GM12878 (cell line): ENCODE measurements at regions not wholly inside any gene's neighbourhood (a gene's known extent, or its start where the extent isn't known, plus 50 kb on each side); places are given as distances from the start of the nearest gene placed in this dataset.

Experiments
- ATAC-seq: fragments of 200-7000 bp; cut with Tn5 transposase; 3 replicates; pipeline ENCODE4 v1.9.1; 2020; ENCODE audit warnings: mild to moderate bottlenecking, moderate library complexity
- BruUV-seq: library from RNA; stranded (reverse); fragments of 400-500 nt; replicated peaks from 2 replicates; lab custom pipeline; 2021; lab: Mats Ljungman, UMichigan
- CTCF ChIA-PET: fragments of 300-600 bp; sonication (Branson Sonifier 250); formaldehyde crosslinking; extraction: SDS; loops from one replicate; lab custom pipeline; 2021; ENCODE audit warnings: inconsistent platforms; lab: Yijun Ruan, JAX
- POLR2A ChIA-PET: fragments of 350-600 bp; formaldehyde crosslinking; extraction: SDS; loops from one replicate; lab custom pipeline; 2021; ENCODE audit warnings: inconsistent platforms; lab: Charles Lee
- RAD21 ChIA-PET: fragments of 300-600 bp; sonication (Branson Sonifier 250); formaldehyde crosslinking; loops from one replicate; lab custom pipeline; 2023; ENCODE audit warnings: antibody characterized with exemption; ENCODE audit not compliant: unreplicated experiment; lab: Charles Lee
- SMC1A ChIA-PET: fragments of 300-600 bp; sonication (Branson Sonifier 250); formaldehyde crosslinking; loops from one replicate; lab custom pipeline; 2023; ENCODE audit not compliant: unreplicated experiment, uncharacterized antibody; lab: Charles Lee
- DNase-seq: peaks from one replicate; pipeline ENCODE4 v3.0.0-alpha.2; 2011; ENCODE audit warnings: low read depth, low spot score
- FAIRE-seq: peaks from 3 replicates; lab custom pipeline; 2011; peaks lifted over from hg19 to GRCh38; lab: Jason Lieb, UNC
- H2AFZ ChIP-seq: 2 replicates; pipeline ENCODE4 v1.6.0; 2011; ENCODE audit warnings: low read depth, low read length, control low read depth; ENCODE audit not compliant: control insufficient read depth
- H3K27ac ChIP-seq: 2 replicates; pipeline ENCODE4 v1.5.1; 2011; ENCODE audit warnings: control low read depth; ENCODE audit not compliant: control insufficient read depth, insufficient read depth
- H3K27me3 ChIP-seq, 2 experiments: replicated peaks in 1 of 2; 2 replicates each; pipeline versions ENCODE4 v1.6.0 to v1.6.1; 2011; ENCODE audit warnings: low read length in 1 of 2; ENCODE audit not compliant: control insufficient read depth in 2 of 2, insufficient read depth in 2 of 2
- H3K36me3 ChIP-seq, 2 experiments: 2 replicates each; pipeline ENCODE4 v1.5.1; 2011; ENCODE audit warnings: low read length in 1 of 2; ENCODE audit not compliant: control insufficient read depth in 2 of 2, insufficient read depth in 2 of 2
- H3K4me1 ChIP-seq: 2 replicates; pipeline ENCODE4 v1.6.1; 2011; ENCODE audit warnings: mild to moderate bottlenecking, low read length, moderate library complexity, mixed read lengths; ENCODE audit not compliant: control insufficient read depth, insufficient read depth
- H3K4me2 ChIP-seq: 2 replicates; pipeline ENCODE4 v1.6.0; 2011; ENCODE audit warnings: control low read depth; ENCODE audit not compliant: control insufficient read depth, insufficient read depth
- H3K4me3 ChIP-seq: fragments of 200-600 bp; sonication (generic); 2 replicates; pipeline ENCODE4 v1.5.1; 2016
- H3K79me2 ChIP-seq: 2 replicates; pipeline ENCODE4 v1.6.0; 2011; ENCODE audit warnings: low read length; ENCODE audit not compliant: control insufficient read depth, insufficient read depth
- H3K9ac ChIP-seq: 2 replicates; pipeline ENCODE4 v1.8.0; 2011; ENCODE audit warnings: low read length, control low read depth, mixed read lengths; ENCODE audit not compliant: control insufficient read depth, insufficient read depth
- H3K9me3 ChIP-seq: replicated peaks from 3 replicates; pipeline ENCODE4 v1.5.1; 2011; ENCODE audit warnings: mild to moderate bottlenecking, low read length; ENCODE audit not compliant: control insufficient read depth, insufficient read depth
- H4K20me1 ChIP-seq: 2 replicates; pipeline ENCODE4 v1.6.0; 2011; ENCODE audit not compliant: control insufficient read depth, insufficient read depth
- CHD4 ChIP-seq: fragments of 200-600 bp; sonication (generic); IDR thresholded peaks from 2 replicates; pipeline ENCODE4 v1.6.1; 2016; ENCODE audit warnings: mild to moderate bottlenecking
- CREM ChIP-seq: IDR thresholded peaks from 2 replicates; pipeline ENCODE4 v1.6.1; 2014; ENCODE audit warnings: antibody characterized with exemption, low read depth
- FOXK2 ChIP-seq: fragments of 450-650 bp; IDR thresholded peaks from 2 replicates; pipeline ENCODE4 v1.6.1; 2017; ENCODE audit warnings: mild to moderate bottlenecking, moderate library complexity
- PBX3 ChIP-seq: IDR thresholded peaks from 2 replicates; pipeline ENCODE4 v1.6.1; 2011; ENCODE audit warnings: mild to moderate bottlenecking, low read depth, low read length, moderate library complexity; ENCODE audit not compliant: insufficient replicate concordance
- POLR2A ChIP-seq: IDR thresholded peaks from 2 replicates; pipeline ENCODE4 v1.6.1; 2011; ENCODE audit warnings: low read depth, mild to moderate bottlenecking, low read length
- STAT3 ChIP-seq: IDR thresholded peaks from 2 replicates; pipeline ENCODE4 v1.6.1; 2011; ENCODE audit warnings: low read depth, low read length, improper control_type of control experiment
- TCF12 ChIP-seq: IDR thresholded peaks from 2 replicates; pipeline ENCODE4 v1.6.1; 2011; ENCODE audit warnings: low read depth, mild to moderate bottlenecking, low read length
- WGBS: methylation state at CpG from one replicate; pipeline ENCODE4 v1.1.6; 2016; ENCODE audit warnings: low lambda C conversion rate; ENCODE audit not compliant: insufficient replicate concordance, insufficient coverage; ENCODE audit errors: missing lambda C conversion rate; 5-methylcytosine and 5-hydroxymethylcytosine counted together
- in situ Hi-C: fragments of 300-500 bp; cut with MboI; formaldehyde crosslinking; loops from 9 replicates; pipeline ENCODE4 v1.14.3; 2018; ENCODE audit warnings: mixed read lengths
- intact Hi-C: fragments of 100-400 bp; cut with micrococcal nuclease; formaldehyde crosslinking; loops from one replicate; pipeline ENCODE4 v1.14.2; 2022; ENCODE audit not compliant: unreplicated experiment
- TF ChIP-seq, protein P1 (sequence below): IDR thresholded peaks from 2 replicates; pipeline ENCODE4 v1.6.1; 2012; ENCODE audit warnings: low read depth, low read length, improper control_type of control experiment

- FAIRE-seq: no peak
- Histone ChIP-seq H3K36me3 (no peaks in the 10 kb centered on the region), H3K4me2 (no peak overlapping the region), H3K27ac (no peak overlapping the region), H3K4me3 (no peak overlapping the region)
- ChIA-PET POLR2A (no interaction called here), RAD21 (no interaction called here)
- 40% methylated on average over 2 of the region's 2 CpGs for WGBS
- intact Hi-C loops: no loop called here
- BruUV-seq: no TSS peak
- TF ChIP-seq CHD4 (no peak), STAT3 (no peak), FOXK2 (no peak), POLR2A (no peak), TCF12 (no peak), PBX3 (no peak), CREM (no peak)
- TF ChIP-seq, protein P1, sequence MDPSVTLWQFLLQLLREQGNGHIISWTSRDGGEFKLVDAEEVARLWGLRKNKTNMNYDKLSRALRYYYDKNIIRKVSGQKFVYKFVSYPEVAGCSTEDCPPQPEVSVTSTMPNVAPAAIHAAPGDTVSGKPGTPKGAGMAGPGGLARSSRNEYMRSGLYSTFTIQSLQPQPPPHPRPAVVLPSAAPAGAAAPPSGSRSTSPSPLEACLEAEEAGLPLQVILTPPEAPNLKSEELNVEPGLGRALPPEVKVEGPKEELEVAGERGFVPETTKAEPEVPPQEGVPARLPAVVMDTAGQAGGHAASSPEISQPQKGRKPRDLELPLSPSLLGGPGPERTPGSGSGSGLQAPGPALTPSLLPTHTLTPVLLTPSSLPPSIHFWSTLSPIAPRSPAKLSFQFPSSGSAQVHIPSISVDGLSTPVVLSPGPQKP: no peak
- TF ChIP-seq, all 136 proteins: peak for 0
- no peak for DNase-seq
- H3K9me3 ChIP-seq: no peaks in the 10 kb centered on the region
- H2AFZ ChIP-seq: no peak overlapping the region
- H3K79me2 ChIP-seq: no peaks in the 10 kb centered on the region
- no peak for ATAC-seq
- H3K27me3 ChIP-seq: no peaks in the 10 kb centered on the region
- no peaks in the 10 kb centered on the region for H3K4me1 ChIP-seq
- SMC1A ChIA-PET: no interaction called here
- CTCF ChIA-PET: no interaction called here
- in situ Hi-C loops: no loop called here
- no peak overlapping the region for H3K9ac ChIP-seq
- no peaks in the 10 kb centered on the region for H4K20me1 ChIP-seq
Measured at GRCh38 chr11:25730230-25730629, 601.7 kb upstream of the ANO3 start.
